NCI-H1436 treated with DMSO at 0.1 percent for 48 hours (cell line): ENCODE measurements at regions not wholly inside any gene's neighbourhood (a gene's known extent, or its start where the extent isn't known, plus 50 kb on each side); places are given as distances from the start of the nearest gene placed in this dataset.
"Not testable (repeated sequence)": the region's sequence is repeated elsewhere in the genome, so short reads cannot be mapped to it uniquely, and the experiment has no call there.

Experiments
- DNase-seq: peaks from one replicate; lab custom pipeline; 2025; lab: John Stamatoyannopoulos, UW

DNA sequence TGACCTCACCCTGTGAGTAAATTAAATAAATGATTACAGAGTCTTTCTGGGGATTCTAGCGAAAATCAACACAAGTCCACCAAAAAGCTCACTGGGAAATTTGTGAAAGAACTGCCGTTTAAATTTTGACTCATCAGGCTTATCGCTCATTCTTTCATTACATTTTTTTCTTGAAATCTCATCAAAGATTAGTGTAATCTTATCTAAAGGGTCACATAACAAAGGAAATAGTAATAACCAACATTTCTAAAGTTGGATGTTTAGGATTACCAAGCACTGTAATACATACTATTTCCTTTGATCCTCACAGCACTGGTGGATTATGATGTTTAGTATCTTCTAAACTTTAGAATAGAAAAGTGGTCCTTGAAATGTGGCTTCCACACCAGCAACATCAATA lies 111.1 kb upstream of the CBLB start:
- DNase-seq = no peak

DNA sequence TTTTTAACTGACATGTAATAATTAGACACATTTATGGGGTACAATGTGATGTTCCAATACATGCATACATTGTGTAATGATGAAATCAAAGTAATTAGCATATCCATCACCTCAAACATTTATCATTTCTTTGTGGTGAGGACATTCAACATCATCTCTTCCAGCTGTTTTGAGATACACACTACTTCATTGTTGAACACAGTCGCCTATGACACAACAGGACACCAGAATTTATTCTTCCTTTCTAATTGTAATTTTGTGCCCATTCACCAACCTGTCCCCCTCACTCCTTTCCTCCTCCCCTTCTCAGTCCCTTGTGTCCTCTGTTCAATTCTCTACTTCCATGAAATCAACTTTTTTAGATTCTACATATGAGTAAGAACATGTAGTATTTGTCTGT lies 113.4 kb upstream of the CBLB start:
- no peak for DNase-seq

- no peak for DNase-seq
These were observed 116.0 kb upstream of the CBLB start for GRCh38 chr3:105984837-105985236.

DNA sequence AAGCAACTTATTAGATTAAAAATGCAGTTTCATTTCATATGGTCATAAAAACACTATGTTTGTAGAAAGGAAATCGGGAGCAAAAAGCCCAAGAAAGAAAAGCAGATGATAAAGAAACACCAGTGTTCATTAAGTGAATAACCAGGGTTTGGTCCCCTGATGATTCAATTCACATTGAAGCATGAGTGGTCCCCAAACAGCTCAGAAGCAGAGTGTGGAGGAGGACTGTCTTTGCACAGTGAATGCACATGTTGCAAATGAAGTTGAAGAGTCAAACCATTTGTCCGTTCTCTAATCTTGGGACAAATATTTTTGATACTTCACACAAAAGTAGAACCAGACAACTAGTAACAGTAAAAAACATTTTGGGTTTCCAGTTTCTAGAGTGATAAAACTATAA lies 117.5 kb upstream of the CBLB start:
- not testable (repeated sequence) for DNase-seq

- no peak for DNase-seq
These were observed 119.0 kb upstream of the CBLB start for GRCh38 chr3:105987809-105988208.

GRCh38 chr3:105988540-105989212 lies 119.9 kb upstream of the CBLB start:
- DNase-seq = no peak

DNA sequence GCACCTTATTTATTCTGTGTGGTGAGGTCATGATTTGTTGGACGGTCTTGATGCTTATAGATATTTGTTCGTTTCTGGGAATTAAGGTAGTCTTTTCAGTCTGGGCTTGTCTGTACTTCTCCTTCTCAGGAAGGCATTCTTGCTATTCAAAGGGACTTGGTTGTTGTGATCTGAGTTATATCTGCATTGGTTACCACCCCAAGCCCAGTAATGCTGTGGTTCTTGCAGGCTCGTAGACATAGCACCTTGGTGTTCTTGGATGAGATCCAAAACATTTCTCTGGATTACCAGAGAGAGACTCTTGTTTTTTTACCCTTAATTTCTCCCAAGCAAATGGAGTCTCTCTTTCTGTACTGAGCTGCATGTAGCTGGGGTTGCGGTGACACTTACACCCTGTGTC lies 128.0 kb upstream of the CBLB start:
- no peak for DNase-seq

GRCh38 chr3:105997466-105997799 lies 128.6 kb upstream of the CBLB start:
- DNase-seq = no peak

DNA sequence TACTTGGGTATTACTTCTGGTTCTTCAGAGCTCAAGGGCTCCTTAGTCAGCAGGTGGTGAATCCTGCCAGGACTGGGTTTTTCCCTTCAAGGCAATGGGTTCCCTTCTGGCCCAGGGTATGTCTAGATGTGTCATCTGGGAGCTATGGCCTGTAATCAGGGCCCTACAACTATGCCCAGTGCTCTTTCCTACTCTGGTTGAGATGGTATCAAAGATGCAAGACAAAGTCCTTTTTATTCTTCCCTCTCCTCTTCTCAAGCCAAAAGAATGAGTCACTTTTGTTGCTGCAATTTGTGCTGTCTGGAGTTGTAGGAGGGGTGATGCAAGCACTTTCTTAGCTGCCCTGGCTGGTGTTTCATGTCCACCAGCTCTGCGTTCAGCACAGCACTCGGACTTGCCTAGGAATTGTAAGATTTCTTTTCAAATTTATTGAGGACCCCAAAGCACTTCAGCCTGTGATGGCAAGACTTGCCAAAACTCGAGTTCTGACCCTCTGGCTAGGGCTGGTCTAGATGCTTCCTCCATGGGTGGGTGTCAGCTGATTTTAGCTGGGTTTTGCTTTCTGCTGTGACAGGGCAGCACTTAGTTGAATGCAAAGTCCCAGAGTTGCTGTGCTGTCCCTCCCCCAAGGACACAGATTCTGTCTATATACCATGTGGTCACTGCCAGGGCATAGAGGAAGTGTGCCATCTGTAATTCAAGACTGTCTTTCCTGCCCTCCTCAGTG lies 129.2 kb upstream of the CBLB start:
- no peak for DNase-seq

DNA sequence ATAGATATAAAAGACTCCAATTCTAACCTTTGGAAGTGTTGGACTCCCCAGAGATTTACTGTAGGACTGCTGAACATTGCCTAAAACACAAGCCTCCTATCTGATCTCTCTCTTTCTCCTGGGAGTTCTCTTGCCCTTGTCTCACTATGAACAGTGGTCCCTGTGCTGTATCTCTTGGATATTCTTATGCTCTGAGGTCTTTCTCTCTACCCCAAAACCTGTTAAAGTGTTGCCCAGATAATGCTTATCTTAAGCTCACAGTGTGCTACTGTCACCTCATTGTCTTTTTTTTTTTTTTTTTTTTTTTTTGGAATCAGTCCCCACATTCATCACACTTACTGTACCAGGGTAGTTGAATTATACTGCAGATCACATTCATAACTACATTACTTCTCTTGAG lies 131.0 kb upstream of the CBLB start:
- DNase-seq = no peak

DNA sequence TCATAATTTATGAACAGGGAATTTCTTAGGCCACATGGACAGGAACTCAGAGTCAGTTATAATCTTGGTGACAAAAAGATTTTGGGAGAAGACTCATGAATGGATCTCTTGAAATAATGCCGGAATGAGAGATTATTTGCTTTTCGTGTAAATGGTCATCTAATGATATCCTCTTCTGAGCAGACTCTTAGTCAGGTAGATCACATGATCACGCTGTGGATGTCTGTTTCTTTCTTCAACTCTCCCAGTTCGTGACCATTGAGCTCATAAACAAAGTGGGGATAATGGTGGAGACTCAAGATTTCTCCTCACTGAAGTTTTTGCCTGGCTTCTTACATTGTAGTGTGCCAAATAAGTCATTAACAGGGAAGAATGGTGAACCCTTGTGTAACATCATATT lies 133.1 kb upstream of the CBLB start:
- no peak for DNase-seq

- DNase-seq = no peak
These were observed 135.4 kb upstream of the CBLB start for GRCh38 chr3:106004137-106004681.

GRCh38 chr3:106004826-106005225 lies 136.0 kb upstream of the CBLB start:
- DNase-seq = no peak

GRCh38 chr3:106006001-106006400 lies 137.2 kb upstream of the CBLB start:
- no peak for DNase-seq

DNA sequence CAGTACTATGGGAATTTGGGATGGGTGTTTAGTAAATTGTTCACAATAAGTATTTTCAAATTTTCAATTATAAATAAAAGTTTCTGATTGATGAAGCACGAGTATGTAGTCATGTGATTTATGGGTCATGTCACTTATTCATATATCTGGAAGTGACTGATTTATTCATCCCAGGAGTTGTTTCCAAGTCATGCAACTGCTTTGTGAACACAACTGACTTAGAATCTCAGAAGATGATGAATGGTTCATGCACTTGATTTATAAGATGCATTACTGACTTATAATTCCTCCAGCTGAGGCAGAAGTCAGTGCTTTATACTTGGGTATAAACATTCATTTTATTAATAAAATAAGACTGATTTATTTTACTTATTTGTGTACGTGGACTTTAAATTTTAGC lies 137.8 kb upstream of the CBLB start:
- DNase-seq = no peak

DNA sequence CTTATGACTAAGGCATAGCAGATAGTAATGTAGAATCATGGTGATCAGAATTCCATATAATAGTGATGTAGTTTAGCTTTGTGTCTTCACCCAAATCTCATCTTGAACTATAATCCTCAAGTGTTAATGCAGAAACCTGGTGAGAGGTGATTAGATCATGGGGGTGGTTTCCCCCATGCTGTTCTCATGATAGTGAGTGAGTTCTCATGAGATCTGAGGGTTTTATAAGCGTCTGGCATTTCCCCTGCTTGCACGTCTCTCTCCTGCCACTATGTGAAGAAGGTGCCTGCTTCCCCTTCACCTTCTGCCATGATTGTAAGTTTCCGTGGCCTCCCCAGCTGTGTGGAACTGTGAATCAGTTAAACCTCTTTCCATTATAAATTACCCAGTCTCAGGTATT lies 138.7 kb upstream of the CBLB start:
- DNase-seq = no peak

GRCh38 chr3:106008766-106009165 lies 140.0 kb upstream of the CBLB start:
- DNase-seq = no peak

DNA sequence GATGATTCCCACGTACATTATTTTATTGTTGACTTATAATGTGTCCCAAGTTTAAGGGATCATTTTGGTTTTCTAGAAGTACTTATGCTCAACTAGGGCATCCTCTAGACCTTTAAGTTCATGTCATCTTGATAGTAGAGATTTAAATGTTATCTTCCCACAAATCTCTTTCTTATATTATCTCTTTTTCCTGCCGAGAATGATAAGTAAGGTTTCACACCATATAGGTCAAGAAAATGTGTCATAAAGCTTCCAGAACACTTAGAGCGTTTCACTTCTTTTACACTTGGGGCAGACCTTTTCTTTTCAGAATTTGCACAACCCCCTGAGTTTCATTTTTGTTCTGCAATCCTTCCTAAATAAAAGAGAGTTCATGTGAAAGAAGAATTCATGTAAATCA lies 142.0 kb upstream of the CBLB start:
- no peak for DNase-seq

DNA sequence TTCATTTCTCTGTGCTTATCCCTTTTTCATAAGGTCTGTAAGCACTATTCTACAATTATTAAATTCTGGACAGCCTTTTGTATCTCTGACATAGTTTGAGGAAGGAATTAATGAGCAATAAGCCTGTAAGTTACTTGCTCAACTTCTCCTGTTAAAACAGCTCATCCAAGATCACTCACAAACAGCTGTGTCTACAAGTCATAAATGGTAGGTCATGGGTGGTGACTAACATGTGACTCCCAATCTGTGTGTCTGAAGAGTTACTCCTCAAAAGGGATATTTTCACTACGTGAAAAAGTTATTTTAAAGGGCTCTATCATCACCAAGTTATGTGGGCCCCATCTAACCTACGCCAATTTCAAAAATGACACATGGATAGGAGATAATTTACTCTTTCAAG lies 145.2 kb upstream of the CBLB start:
- no peak for DNase-seq

GRCh38 chr3:106014518-106014917 lies 145.7 kb upstream of the CBLB start:
- no peak for DNase-seq

DNA sequence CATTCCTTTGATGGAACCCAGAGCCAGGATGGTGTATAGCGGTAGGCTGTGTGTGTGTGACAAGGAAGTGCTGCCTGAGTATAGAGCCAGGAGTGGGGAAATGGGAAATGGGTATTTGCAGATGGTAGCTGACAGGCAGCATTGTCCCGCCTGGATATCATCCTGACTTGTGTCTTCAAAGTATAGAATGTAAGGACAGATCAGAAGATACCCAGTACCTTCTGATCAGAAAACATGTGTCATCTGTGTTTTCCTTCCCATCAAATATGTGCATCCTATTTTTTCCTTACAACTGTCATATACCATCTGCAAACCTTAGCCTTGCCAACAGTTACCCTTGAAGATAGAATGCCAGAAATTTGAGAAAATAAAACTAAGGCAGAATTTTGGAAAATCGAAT lies 146.2 kb upstream of the CBLB start:
- no peak for DNase-seq

DNA sequence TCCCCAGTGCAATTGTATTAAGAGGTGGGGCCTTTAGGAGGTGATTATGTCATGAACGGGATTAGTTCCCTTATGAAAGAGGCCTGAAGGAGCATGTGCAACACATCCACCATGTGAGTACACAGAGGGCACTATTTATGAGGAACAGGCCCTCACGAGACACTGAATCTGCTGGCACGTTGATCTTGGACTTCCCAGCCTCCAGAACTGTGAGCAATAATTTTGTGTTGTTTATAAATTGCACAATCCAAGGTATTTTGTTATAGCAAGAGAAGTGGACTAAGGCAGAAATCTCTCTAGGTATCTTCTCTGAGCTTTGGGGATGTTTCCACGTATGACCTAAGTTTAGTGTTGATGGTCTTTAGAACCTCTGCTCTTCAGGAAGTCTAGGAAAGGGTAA lies 149.3 kb upstream of the CBLB start:
- no peak for DNase-seq

GRCh38 chr3:106018929-106019550 lies 150.2 kb upstream of the CBLB start:
- DNase-seq = no peak
